ENCODE measurements at regions not wholly inside any gene's neighbourhood (a gene's known extent, or its start where the extent isn't known, plus 50 kb on each side); places are given as distances from the start of the nearest gene placed in this dataset.

GRCh38 chr5:33227746-33228145, 213.0 kb upstream of the TARS1 start:
- no peak for DNase-seq (ENCODE audit: low spot score)
- peaks cover 0 to 31% (median 18%) of the 10 kb centered on the region in 4 donors for H3K4me1 ChIP-seq (ENCODE audit: control insufficient read depth in 4 of 4, insufficient read depth in 4 of 4, low read length in 3 of 4)
- no peaks in the 10 kb centered on the region for H3K27me3 ChIP-seq (ENCODE audit: control insufficient read depth in 4 of 4, insufficient read depth in 4 of 4, low read length in 3 of 4)
- 92% methylated on average over 2 of the region's 2 CpGs for WGBS
- no peak for TF ChIP-seq NR2F2 (IDR thresholded peaks at IDR 0.05)
- TF ChIP-seq CTCF (IDR thresholded peaks at IDR 0.05; ENCODE audit: low read depth, low read length, missing input control), result no peak
- TF ChIP-seq YY1 (IDR thresholded peaks at IDR 0.05), result no peak
- TF ChIP-seq RAD21 (IDR thresholded peaks at IDR 0.05), result no peak
- no peak for TF ChIP-seq SP1 (IDR thresholded peaks at IDR 0.05)
- no peak for TF ChIP-seq ZBTB33 (IDR thresholded peaks at IDR 0.05)
- TF ChIP-seq EGR1 (IDR thresholded peaks at IDR 0.05; ENCODE audit: low read depth in 2 of 2), result no peak
- TF ChIP-seq FOXA1 (IDR thresholded peaks at IDR 0.05), result no peak
- no peak for TF ChIP-seq FOXA2 (IDR thresholded peaks at IDR 0.05)
- no peak for TF ChIP-seq MAX (IDR thresholded peaks at IDR 0.05)
- TF ChIP-seq HNF4G (IDR thresholded peaks at IDR 0.05), result no peak
- no peak for TF ChIP-seq RXRA (IDR thresholded peaks at IDR 0.05)
- no peak overlapping the region for H3K9ac ChIP-seq (ENCODE audit: low read depth in 1 of 2, low read length in 2 of 2)
- no peaks in the 10 kb centered on the region for H3K36me3 ChIP-seq (ENCODE audit: control insufficient read depth in 4 of 4, insufficient read depth in 3 of 4, low read depth in 1 of 4, low read length in 3 of 4)
- H3K4me3 ChIP-seq (ENCODE audit: low read depth in 1 of 3, low read length in 3 of 3), result no peak overlapping the region
- H3K27ac ChIP-seq (ENCODE audit: low read depth in 1 of 2, low read length in 2 of 2), result no peak overlapping the region
- no peaks in the 10 kb centered on the region for H3K9me3 ChIP-seq (ENCODE audit: control insufficient read depth in 4 of 4, low read length in 3 of 4)

GRCh38 chr5:33228149-33228548, 212.6 kb upstream of the TARS1 start:
- no peak overlapping the region for H3K4me3 ChIP-seq (ENCODE audit: low read depth in 1 of 3, low read length in 3 of 3)
- no peaks in the 10 kb centered on the region for H3K9me3 ChIP-seq (ENCODE audit: control insufficient read depth in 4 of 4, low read length in 3 of 4)
- no peak for TF ChIP-seq YY1 (IDR thresholded peaks at IDR 0.05)
- H3K27me3 ChIP-seq (ENCODE audit: control insufficient read depth in 4 of 4, insufficient read depth in 4 of 4, low read length in 3 of 4), result no peaks in the 10 kb centered on the region
- DNase-seq (ENCODE audit: low spot score), result no peak
- no peaks in the 10 kb centered on the region for H3K36me3 ChIP-seq (ENCODE audit: control insufficient read depth in 4 of 4, insufficient read depth in 3 of 4, low read depth in 1 of 4, low read length in 3 of 4)
- no peak overlapping the region for H3K27ac ChIP-seq (ENCODE audit: low read depth in 1 of 2, low read length in 2 of 2)
- WGBS, result 90% methylated on average over 3 of the region's 3 CpGs
- H3K4me1 ChIP-seq (ENCODE audit: control insufficient read depth in 4 of 4, insufficient read depth in 4 of 4, low read length in 3 of 4), result peaks cover 0 to 31% (median 18%) of the 10 kb centered on the region in 4 donors
- H3K9ac ChIP-seq (ENCODE audit: low read depth in 1 of 2, low read length in 2 of 2), result no peak overlapping the region

GRCh38 chr5:33229216-33229615, 211.5 kb upstream of the TARS1 start:
- H3K9me3 ChIP-seq (ENCODE audit: control insufficient read depth in 4 of 4, low read length in 3 of 4), result no peaks in the 10 kb centered on the region
- no peaks in the 10 kb centered on the region for H3K36me3 ChIP-seq (ENCODE audit: control insufficient read depth in 4 of 4, insufficient read depth in 3 of 4, low read depth in 1 of 4, low read length in 3 of 4)
- H3K4me3 ChIP-seq (ENCODE audit: low read depth in 1 of 3, low read length in 3 of 3), result no peak overlapping the region
- peak overlapping the region in 1 of 2 donors; percentile 12 for H3K9ac ChIP-seq (ENCODE audit: low read depth in 1 of 2, low read length in 2 of 2)
- H3K27me3 ChIP-seq (ENCODE audit: control insufficient read depth in 4 of 4, insufficient read depth in 4 of 4, low read length in 3 of 4), result no peaks in the 10 kb centered on the region
- H3K27ac ChIP-seq (ENCODE audit: low read depth in 1 of 2, low read length in 2 of 2), result peak overlapping the region; percentile 53 to 56
- DNase-seq (ENCODE audit: low spot score), result no peak
- WGBS, result 16% methylated on average over 9 of the region's 9 CpGs
- H3K4me1 ChIP-seq (ENCODE audit: control insufficient read depth in 4 of 4, insufficient read depth in 4 of 4, low read length in 3 of 4), result peaks cover 0 to 21% (median 13%) of the 10 kb centered on the region in 4 donors
- TF ChIP-seq MAX (IDR thresholded peaks at IDR 0.05) (peak; percentile 81), HNF4G (IDR thresholded peaks at IDR 0.05) (peak; percentile 59), NR2F2 (IDR thresholded peaks at IDR 0.05) (peak; percentile 22), FOXA2 (IDR thresholded peaks at IDR 0.05) (peak; percentile 28), GABPA (IDR thresholded peaks at IDR 0.05 in 1 of 2, conservative IDR thresholded peaks at IDR 0.05 in 1 of 2) (peak in 1 of 2 donors; percentile 57), ATF3 (IDR thresholded peaks at IDR 0.05) (peak; percentile 80), REST (IDR thresholded peaks at IDR 0.05) (peak; percentile 48), RXRA (IDR thresholded peaks at IDR 0.05) (peak; percentile 89 to 90), EGR1 (IDR thresholded peaks at IDR 0.05; ENCODE audit: low read depth in 2 of 2) (peak in 1 of 2 donors; percentile 67), YY1 (IDR thresholded peaks at IDR 0.05) (peak; percentile 52), SP1 (IDR thresholded peaks at IDR 0.05) (peak; percentile 79), HNF4A (conservative IDR thresholded peaks at IDR 0.05) (peak; percentile 84 to 87), CTCF (IDR thresholded peaks at IDR 0.05; ENCODE audit: low read depth, low read length, missing input control) (no peak)
